ENCODE measurements at regions not wholly inside any gene's neighbourhood (a gene's known extent, or its start where the extent isn't known, plus 50 kb on each side); places are given as distances from the start of the nearest gene placed in this dataset.

DNA sequence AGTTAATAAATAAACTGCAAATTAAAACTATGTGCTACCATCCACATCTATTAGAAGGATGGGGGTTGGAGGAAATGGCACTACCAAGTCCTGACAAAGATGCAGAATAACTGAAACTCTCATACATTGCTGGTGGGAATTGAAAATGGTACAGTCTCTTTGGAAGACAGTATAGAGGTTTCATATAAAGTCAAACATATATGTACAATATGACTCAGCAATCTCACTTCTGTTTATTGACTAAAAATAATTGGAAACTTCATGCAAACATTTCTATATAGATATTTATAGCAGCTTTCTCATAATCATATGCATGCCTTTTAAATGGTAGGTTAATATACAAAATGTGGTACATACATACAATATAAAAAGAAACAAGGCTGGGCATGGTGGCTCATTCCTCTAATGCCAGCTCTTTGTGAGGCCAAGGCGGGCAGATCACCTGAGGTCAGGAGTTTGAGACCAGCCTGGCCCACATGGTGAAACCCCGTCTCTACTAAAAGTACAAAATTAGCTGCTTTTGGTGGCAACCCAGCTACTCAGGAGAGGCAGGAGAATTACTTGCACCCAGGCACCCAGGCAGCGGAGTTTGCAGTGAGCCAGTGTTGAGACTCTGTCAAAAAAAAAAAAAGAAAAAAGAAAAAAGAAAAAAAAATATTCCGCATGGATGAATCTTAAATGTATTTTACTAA, 225.0 kb upstream of the CXXC4 start:
- Histone ChIP-seq H3K79me2 (replicated peaks; ENCODE audit: insufficient read depth) (no peaks in the 10 kb centered on the region), H3F3A (replicated peaks; ENCODE audit: low read depth) (no peaks in the 10 kb centered on the region), H4K20me1 (replicated peaks; ENCODE audit: insufficient read depth) (no peaks in the 10 kb centered on the region), H3K4me3 (no peak overlapping the region), H3K36me3 (ENCODE audit: insufficient read depth) (no peaks in the 10 kb centered on the region), H3K4me2 (no peak overlapping the region), H3K27me3 (ENCODE audit: insufficient read depth) (no peaks in the 10 kb centered on the region), H3K27ac (ENCODE audit: low read depth) (no peak overlapping the region), H2AFZ (no peak overlapping the region), H3K9me2 (ENCODE audit: insufficient read depth) (no peaks in the 10 kb centered on the region), H3K4me1 (ENCODE audit: insufficient read depth) (no peaks in the 10 kb centered on the region)
- ATAC-seq (no peak), DNase-seq (ENCODE audit: low spot score) (no peak)
- no peak overlapping the region for H3K27ac Mint-ChIP-seq
- no peak for TF ChIP-seq ZNF331 (CRISPR knock-in tag; IDR thresholded peaks at IDR 0.05; ENCODE audit: low read depth)
- TF ChIP-seq CREB1 (CRISPR knock-in tag; IDR thresholded peaks at IDR 0.05; ENCODE audit: low read depth) = no peak
- no peak for TF ChIP-seq EZH2 (IDR thresholded peaks at IDR 0.05; ENCODE audit: low read depth, unreplicated experiment)
- TF ChIP-seq, protein P1, sequence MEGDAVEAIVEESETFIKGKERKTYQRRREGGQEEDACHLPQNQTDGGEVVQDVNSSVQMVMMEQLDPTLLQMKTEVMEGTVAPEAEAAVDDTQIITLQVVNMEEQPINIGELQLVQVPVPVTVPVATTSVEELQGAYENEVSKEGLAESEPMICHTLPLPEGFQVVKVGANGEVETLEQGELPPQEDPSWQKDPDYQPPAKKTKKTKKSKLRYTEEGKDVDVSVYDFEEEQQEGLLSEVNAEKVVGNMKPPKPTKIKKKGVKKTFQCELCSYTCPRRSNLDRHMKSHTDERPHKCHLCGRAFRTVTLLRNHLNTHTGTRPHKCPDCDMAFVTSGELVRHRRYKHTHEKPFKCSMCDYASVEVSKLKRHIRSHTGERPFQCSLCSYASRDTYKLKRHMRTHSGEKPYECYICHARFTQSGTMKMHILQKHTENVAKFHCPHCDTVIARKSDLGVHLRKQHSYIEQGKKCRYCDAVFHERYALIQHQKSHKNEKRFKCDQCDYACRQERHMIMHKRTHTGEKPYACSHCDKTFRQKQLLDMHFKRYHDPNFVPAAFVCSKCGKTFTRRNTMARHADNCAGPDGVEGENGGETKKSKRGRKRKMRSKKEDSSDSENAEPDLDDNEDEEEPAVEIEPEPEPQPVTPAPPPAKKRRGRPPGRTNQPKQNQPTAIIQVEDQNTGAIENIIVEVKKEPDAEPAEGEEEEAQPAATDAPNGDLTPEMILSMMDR (conservative IDR thresholded peaks at IDR 0.05; ENCODE audit: low read depth in 2 of 2) = no peak
- no peak for TF ChIP-seq NANOG (IDR thresholded peaks at IDR 0.05; ENCODE audit: borderline replicate concordance)
- no peak for TF ChIP-seq POLR2AphosphoS5 (IDR thresholded peaks at IDR 0.05; ENCODE audit: low read depth)
- TF ChIP-seq ZNF114 (CRISPR knock-in tag; IDR thresholded peaks at IDR 0.05) = no peak
- TF ChIP-seq, protein P2, sequence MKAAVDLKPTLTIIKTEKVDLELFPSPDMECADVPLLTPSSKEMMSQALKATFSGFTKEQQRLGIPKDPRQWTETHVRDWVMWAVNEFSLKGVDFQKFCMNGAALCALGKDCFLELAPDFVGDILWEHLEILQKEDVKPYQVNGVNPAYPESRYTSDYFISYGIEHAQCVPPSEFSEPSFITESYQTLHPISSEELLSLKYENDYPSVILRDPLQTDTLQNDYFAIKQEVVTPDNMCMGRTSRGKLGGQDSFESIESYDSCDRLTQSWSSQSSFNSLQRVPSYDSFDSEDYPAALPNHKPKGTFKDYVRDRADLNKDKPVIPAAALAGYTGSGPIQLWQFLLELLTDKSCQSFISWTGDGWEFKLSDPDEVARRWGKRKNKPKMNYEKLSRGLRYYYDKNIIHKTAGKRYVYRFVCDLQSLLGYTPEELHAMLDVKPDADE (IDR thresholded peaks at IDR 0.05) = no peak
- TF ChIP-seq STAT1 (IDR thresholded peaks at IDR 0.05; ENCODE audit: unreplicated experiment) = no peak
- TF ChIP-seq, protein P3, sequence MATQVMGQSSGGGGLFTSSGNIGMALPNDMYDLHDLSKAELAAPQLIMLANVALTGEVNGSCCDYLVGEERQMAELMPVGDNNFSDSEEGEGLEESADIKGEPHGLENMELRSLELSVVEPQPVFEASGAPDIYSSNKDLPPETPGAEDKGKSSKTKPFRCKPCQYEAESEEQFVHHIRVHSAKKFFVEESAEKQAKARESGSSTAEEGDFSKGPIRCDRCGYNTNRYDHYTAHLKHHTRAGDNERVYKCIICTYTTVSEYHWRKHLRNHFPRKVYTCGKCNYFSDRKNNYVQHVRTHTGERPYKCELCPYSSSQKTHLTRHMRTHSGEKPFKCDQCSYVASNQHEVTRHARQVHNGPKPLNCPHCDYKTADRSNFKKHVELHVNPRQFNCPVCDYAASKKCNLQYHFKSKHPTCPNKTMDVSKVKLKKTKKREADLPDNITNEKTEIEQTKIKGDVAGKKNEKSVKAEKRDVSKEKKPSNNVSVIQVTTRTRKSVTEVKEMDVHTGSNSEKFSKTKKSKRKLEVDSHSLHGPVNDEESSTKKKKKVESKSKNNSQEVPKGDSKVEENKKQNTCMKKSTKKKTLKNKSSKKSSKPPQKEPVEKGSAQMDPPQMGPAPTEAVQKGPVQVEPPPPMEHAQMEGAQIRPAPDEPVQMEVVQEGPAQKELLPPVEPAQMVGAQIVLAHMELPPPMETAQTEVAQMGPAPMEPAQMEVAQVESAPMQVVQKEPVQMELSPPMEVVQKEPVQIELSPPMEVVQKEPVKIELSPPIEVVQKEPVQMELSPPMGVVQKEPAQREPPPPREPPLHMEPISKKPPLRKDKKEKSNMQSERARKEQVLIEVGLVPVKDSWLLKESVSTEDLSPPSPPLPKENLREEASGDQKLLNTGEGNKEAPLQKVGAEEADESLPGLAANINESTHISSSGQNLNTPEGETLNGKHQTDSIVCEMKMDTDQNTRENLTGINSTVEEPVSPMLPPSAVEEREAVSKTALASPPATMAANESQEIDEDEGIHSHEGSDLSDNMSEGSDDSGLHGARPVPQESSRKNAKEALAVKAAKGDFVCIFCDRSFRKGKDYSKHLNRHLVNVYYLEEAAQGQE (IDR thresholded peaks at IDR 0.05; ENCODE audit: unreplicated experiment) = no peak
- TF ChIP-seq, protein P4, sequence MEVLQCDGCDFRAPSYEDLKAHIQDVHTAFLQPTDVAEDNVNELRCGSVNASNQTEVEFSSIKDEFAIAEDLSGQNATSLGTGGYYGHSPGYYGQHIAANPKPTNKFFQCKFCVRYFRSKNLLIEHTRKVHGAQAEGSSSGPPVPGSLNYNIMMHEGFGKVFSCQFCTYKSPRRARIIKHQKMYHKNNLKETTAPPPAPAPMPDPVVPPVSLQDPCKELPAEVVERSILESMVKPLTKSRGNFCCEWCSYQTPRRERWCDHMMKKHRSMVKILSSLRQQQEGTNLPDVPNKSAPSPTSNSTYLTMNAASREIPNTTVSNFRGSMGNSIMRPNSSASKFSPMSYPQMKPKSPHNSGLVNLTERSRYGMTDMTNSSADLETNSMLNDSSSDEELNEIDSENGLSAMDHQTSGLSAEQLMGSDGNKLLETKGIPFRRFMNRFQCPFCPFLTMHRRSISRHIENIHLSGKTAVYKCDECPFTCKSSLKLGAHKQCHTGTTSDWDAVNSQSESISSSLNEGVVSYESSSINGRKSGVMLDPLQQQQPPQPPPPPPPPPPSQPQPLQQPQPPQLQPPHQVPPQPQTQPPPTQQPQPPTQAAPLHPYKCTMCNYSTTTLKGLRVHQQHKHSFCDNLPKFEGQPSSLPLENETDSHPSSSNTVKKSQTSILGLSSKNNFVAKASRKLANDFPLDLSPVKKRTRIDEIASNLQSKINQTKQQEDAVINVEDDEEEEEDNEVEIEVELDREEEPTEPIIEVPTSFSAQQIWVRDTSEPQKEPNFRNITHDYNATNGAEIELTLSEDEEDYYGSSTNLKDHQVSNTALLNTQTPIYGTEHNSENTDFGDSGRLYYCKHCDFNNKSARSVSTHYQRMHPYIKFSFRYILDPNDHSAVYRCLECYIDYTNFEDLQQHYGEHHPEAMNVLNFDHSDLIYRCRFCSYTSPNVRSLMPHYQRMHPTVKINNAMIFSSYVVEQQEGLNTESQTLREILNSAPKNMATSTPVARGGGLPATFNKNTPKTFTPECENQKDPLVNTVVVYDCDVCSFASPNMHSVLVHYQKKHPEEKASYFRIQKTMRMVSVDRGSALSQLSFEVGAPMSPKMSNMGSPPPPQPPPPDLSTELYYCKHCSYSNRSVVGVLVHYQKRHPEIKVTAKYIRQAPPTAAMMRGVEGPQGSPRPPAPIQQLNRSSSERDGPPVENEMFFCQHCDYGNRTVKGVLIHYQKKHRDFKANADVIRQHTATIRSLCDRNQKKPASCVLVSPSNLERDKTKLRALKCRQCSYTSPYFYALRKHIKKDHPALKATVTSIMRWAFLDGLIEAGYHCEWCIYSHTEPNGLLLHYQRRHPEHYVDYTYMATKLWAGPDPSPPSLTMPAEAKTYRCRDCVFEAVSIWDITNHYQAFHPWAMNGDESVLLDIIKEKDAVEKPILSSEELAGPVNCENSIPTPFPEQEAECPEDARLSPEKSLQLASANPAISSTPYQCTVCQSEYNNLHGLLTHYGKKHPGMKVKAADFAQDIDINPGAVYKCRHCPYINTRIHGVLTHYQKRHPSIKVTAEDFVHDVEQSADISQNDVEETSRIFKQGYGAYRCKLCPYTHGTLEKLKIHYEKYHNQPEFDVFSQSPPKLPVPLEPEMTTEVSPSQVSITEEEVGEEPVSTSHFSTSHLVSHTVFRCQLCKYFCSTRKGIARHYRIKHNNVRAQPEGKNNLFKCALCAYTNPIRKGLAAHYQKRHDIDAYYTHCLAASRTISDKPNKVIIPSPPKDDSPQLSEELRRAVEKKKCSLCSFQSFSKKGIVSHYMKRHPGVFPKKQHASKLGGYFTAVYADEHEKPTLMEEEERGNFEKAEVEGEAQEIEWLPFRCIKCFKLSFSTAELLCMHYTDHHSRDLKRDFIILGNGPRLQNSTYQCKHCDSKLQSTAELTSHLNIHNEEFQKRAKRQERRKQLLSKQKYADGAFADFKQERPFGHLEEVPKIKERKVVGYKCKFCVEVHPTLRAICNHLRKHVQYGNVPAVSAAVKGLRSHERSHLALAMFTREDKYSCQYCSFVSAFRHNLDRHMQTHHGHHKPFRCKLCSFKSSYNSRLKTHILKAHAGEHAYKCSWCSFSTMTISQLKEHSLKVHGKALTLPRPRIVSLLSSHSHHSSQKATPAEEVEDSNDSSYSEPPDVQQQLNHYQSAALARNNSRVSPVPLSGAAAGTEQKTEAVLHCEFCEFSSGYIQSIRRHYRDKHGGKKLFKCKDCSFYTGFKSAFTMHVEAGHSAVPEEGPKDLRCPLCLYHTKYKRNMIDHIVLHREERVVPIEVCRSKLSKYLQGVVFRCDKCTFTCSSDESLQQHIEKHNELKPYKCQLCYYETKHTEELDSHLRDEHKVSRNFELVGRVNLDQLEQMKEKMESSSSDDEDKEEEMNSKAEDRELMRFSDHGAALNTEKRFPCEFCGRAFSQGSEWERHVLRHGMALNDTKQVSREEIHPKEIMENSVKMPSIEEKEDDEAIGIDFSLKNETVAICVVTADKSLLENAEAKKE (CRISPR knock-in tag; IDR thresholded peaks at IDR 0.05) = no peak
- H3K36me3 Mint-ChIP-seq (ENCODE audit: low read depth) = no peaks in the 10 kb centered on the region
- no peaks in the 10 kb centered on the region for H3K9me3 Mint-ChIP-seq
- no peaks in the 10 kb centered on the region for H3K4me1 Mint-ChIP-seq
- no peaks in the 10 kb centered on the region for H3K27me3 Mint-ChIP-seq (ENCODE audit: insufficient read depth, low read depth, poor library complexity)
- no peak overlapping the region for H3K4me3 Mint-ChIP-seq
